ENCODE measurements at regions not wholly inside any gene's neighbourhood (a gene's known extent, or its start where the extent isn't known, plus 50 kb on each side); places are given as distances from the start of the nearest gene placed in this dataset.
A peak's percentile ranks its signal among the peaks of the same experiment; 100 is the strongest.
"Not testable (repeated sequence)": the region's sequence is repeated elsewhere in the genome, so short reads cannot be mapped to it uniquely, and the experiment has no call there.

DNA sequence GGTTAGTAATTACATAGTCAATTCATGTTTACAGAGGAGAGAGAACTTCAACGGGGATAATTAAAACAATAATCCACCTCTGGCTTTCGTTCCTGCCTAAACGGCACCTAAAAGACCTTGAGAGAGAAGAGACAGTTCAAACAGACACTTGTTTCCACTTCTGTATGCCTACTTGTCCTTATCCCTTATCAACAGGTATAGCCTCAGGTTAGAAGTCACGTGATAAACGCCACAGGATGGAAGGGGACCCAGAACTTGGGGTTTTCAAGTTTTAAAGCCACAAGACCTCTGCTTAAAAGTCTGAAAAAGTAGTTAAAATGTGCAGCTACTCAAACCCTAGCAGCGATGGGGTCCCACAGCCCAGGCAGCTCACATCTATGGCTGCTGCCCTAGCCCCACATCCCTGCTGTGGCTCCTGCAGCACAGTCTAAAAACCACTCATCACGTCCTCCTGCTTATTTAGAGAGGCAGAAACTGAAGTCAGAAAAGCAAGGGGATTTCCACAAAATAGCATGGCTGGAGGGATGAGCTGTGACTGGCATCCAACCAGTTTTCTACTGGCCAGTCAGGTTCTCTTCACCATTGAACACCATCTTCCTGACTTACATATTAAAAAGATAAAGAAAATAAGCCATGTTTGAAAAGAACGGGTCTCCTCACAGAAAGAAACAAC is 51.2 kb upstream of the SEC16B start:
- DNase-seq, result peak; percentile 47

DNA sequence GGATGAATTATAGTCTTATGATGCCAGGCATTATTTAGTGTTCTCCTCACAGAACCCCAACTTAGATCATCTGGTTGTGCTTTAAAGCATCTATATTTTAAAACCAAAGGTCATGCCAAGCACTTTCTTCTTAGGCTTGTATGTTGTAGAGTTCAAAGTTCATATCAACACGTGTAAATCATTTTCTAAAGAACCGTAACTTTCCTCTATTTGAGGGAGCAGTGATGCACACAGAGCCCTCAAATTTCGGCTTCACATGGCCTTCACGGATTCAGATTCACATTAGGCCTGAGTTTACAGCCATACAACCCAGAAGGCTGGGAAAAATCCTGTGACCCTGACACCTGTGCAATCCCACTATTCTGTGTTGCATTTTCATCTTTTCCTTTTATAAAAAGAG is 52.1 kb upstream of the SEC16B start:
- DNase-seq, result no peak

DNA sequence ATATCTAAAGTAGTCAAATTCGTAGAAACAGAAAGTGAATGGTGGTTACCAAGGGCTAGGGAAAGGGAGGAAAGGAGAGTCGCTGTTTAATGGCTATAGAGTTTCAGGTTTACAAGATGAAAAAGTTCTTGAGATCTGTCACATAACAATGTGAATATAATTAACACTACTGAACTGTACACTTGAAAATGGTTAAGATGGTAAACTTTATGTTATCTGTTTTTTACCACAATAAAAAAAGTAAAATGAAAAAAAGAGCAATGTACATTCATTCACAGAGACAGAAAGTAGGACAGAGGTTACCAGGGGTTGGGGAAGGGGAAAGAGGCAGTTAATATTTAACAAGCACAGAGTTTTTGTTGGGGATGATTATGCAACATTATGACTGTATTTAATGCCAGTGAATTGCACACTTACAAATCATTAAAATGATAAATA is 53.3 kb upstream of the SEC16B start:
- peak; percentile 51 for DNase-seq

GRCh38 chr1:178024504-178024903 is 54.6 kb upstream of the SEC16B start:
- no peak for DNase-seq

- DNase-seq, result no peak
Observed at GRCh38 chr1:178025613-178026356, 55.9 kb upstream of the SEC16B start.

DNA sequence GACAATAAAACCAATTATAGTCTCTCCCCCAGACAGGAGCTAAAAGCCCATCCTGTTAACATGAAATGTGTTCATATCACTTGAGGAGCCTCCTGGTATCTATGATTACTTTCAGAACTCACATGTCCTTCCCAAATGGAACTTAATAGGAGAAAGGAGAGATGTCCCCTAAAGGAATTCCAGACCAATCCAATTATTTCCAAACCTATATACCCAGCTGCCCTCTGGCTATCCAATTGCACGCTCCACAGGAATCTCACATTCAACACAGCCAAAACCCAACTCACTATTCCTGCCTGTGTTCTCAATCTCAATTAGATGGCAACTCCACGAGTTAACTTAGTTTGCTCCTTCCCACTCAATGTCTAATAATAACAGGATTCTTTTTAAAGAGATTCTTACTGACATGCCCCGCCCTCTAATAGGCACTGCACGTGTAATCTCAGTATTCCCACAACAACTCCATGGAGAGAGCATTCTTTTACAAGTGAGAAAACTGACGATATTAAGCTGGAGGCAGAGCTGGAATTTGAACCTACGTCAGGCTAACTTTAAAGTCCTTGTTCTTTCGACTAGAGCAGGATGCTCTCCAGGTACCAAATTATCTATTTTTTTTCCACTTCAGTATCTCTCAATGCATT is 59.1 kb upstream of the SEC16B start:
- no peak for DNase-seq

GRCh38 chr1:178030467-178030866 is 60.6 kb upstream of the SEC16B start:
- DNase-seq, result no peak

DNA sequence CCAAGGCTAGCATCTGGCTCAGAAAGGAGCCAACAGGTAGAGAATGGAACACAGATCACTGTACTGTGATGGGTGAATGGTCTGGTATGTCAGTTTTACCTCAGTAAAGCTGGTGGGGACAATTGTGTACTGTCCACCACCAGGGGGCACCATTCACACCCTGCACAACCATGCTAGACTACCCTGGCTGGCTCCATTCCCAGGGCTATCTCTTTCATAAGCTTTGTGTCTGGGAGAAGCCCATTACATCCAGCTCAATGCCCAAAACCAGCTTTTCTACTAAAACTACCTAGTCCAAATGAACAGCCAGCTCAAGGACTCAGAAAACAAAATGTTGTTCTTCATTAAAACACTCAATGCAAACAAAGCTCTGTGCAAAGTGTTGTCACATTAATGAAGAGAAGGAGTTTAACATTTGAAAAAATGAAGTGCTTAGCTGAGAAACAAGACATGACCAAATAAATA is 62.0 kb upstream of the RASAL2 start:
- peak; percentile 91 for DNase-seq

DNA sequence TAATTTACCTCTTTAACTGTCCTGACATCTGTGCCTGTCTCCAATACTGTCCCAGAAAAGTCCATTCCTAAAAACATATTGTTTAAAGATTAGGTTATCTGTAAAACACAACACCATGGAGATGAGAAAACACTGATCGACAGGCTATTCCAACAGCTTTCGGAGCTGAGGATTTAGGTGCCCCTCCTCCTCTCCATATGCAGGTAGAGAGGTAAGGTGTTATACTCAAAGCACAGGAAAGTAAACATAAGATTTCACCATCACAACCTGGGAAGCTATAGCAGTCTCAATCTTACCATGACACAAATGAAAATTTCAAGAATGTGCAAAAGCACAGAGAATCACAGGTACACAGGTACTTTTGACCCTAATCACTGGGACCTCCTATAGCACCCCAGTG is 60.9 kb upstream of the RASAL2 start:
- no peak for DNase-seq

DNA sequence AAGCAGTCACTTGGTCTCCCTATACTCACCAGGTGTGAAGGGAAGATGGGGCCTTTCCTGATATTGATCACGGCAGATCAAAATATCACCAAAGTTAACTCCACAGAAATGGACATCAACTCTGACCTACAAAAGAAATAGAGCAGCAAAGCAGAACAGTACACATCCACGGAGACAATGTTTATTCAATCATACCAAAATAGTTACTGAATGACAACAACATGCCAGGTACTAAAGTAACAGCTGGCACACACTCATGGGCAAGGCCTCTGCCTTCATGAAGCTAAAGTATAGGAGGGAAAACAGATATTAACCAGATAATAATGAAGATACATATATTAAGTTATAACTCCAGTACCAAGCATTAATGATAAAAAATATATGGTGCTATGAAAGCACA is 59.2 kb upstream of the RASAL2 start:
- peak; percentile 20 for DNase-seq

DNA sequence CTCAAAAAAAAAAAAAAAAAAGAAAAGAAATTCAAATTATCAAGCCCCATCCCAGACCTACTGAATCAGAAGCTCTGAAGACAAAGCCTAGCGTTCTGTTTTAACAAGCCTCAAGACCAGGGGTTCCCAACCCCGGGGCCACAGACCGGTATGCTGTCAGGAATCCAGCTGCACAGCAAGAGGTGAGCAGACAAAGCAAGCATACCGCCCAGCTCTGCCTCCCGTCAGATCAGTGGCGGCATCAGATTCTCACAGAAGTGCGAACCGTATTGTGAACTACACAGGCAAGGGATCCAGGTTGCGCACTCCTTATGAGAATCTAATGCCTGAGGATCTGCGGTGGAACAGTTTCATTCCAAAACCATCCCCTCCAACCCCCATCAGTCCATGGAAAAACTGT is 57.8 kb upstream of the RASAL2 start:
- no peak for DNase-seq

DNA sequence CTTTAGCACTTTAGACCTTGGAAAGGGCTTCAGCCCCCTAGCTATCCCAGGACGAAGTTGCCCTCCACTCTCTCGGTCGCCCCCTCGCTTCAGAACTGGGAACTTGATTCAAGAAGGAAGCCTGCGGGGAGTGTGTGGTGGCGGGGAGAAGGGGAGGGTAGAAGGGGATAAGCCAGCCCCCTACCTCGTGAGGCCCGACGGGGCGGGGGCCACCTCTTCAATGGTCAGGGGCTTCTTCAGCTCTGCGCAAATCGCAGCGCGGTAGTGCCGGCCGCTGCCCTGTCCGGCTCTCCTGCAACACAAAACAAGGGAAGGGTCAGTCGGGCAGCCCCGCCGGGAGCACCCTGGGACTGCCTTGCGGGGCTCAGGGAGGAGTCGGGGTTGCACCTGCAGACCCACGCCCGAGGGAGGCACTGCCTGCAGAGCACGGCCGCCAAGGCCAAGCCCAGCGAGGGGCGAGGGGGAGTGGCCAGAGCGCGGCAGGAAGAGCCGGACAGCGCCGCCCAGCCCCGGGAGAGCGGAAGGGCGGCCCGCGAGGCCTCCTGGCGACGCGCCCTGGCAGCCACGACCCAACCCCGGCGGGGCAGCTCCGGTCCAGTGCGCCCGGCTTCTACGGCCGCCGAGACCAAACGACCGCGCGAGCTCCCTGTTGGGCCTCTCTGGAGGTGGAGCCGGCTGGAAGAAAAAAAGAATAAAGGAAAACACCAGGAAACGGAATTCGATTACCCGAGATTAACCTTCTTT is 56.2 kb upstream of the RASAL2 start:
- peak; percentile 92 for DNase-seq

DNA sequence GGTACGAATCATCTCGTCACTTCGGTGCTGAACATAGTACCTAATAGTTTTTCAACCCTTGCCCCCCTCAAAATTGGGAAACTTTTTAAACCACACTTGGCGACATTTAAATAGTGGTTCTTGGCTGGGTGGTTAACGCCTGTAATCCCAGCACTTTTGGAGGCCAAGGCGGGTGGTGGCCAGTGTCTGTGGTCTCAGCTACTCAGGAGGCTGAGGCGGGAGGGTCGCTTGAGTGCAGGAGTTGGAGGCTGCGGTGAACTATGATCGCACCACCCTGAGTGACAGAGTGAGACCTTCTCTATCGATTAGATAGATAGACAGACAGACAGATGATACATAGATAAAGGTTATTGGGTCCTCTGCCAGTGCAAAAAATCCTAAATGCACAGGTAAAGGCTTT is 55.5 kb upstream of the RASAL2 start:
- DNase-seq, result no peak

DNA sequence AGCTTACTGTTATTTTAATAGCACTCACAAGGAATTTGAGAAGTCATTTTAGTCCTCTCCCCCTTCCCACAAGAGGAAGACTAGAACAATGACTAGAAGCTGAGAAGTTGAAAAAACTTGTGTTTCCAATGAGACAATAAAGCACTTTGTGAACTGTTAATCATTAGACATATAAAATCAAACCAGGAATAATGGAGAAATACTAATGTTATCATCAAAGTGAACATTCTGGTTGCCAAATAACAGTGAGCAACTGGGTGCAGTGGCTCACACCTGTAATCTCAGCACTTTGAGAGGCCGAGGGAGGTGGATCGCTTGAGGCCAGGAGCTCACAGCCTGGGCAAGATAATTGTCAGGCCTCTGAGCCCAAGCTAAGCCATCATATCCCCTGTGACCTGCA is 54.0 kb upstream of the RASAL2 start:
- no peak for DNase-seq

DNA sequence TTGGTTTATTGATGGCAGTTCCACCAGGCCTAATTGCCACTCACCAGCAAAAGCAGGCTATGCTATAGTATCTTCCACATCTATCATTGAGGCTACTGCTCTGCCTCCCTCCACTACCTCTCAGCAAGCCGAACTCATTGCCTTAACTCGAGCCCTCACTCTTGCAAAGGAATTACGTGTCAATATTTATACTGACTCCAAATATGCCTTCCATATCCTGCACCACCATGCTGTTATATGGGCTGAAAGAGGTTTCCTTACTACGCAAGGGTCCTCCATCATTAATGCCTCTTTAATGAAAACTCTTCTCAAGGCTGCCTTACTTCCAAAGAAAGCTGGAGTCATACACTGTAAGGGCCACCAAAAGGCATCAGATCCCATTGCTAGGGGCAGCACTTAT is 50.0 kb upstream of the RASAL2 start:
- not testable (repeated sequence) for DNase-seq

Data from DMS53 (cell line).